ENCODE measurements at regions not wholly inside any gene's neighbourhood (a gene's known extent, or its start where the extent isn't known, plus 50 kb on each side); places are given as distances from the start of the nearest gene placed in this dataset.

DNA sequence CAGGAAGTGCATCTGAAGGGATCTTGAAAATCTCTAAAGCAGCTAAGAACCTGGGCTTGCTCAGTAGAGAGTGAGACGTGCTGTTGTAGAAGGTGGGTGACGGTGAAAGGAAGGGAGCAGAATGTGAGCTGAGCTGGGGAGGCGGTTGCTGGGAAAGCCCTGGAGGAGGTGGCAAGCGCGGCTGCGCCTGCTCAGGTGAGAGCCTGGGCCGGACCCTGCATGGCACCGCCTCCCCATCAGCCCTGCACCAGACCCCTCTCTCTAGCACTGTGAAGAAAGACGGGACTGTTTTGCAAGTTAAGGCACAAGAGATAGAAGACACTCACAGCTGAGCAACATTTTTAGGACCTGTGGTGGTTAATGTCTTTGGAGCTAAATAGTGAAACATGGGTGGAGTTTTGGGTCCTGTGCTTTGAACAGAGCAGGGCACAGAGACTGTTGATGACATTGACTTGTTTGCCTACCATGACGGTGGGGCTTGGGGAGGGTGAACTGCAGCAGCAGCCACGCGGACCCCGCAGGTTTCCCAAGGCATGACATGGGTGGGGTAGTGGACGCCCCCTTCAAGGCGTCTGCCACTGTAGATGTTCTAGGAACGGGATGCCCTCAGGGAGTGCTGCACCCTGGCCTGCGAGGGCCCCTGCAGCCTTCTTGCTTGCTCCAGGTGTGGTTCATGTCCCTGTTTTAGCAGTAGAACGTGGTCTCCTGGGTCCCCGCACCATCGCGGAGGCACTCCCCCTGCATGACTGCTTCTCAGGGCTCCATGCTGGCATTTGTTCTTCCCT lies 245.3 kb downstream of the TSN start:
- H3K27me3 ChIP-seq (replicated peaks; ENCODE audit: control insufficient read depth, insufficient read depth, low read length): peaks cover 14% of the 10 kb centered on the region
- H3K9ac ChIP-seq (ENCODE audit: low read length): no peak overlapping the region
- H3K36me3 ChIP-seq (ENCODE audit: control insufficient read depth, insufficient read depth, low read length, severe bottlenecking): no peaks in the 10 kb centered on the region
- no peaks in the 10 kb centered on the region for H3K9me3 ChIP-seq (ENCODE audit: control insufficient read depth, low read length)
- no peak for DNase-seq (ENCODE audit: low read depth)
- H3K4me1 ChIP-seq (ENCODE audit: control insufficient read depth, insufficient read depth, low read length): no peaks in the 10 kb centered on the region
- no peak overlapping the region for H3K4me3 ChIP-seq (ENCODE audit: low read length)

DNA sequence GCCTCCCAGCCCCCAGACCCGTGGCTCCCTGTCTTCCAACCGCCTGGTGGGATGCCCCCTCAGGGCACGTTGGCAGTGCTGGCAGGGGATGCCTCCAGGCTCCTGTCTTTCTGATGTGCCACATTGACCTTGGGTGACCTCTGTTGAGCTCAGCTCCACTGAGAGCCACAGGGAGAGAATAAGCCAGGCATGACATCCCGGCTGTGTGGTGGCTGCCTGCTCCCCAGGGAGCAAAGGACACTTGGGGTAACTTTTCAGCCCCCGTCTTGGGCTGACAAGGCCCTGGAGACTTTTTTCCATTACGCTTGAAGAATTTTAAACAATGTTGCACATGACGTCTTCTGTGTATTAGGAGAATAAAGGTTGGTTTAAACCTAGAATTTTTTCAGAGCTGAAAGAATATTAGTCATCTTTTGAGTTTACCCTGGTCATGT lies 246.0 kb downstream of the TSN start:
- no peak for DNase-seq (ENCODE audit: low read depth)

DNA sequence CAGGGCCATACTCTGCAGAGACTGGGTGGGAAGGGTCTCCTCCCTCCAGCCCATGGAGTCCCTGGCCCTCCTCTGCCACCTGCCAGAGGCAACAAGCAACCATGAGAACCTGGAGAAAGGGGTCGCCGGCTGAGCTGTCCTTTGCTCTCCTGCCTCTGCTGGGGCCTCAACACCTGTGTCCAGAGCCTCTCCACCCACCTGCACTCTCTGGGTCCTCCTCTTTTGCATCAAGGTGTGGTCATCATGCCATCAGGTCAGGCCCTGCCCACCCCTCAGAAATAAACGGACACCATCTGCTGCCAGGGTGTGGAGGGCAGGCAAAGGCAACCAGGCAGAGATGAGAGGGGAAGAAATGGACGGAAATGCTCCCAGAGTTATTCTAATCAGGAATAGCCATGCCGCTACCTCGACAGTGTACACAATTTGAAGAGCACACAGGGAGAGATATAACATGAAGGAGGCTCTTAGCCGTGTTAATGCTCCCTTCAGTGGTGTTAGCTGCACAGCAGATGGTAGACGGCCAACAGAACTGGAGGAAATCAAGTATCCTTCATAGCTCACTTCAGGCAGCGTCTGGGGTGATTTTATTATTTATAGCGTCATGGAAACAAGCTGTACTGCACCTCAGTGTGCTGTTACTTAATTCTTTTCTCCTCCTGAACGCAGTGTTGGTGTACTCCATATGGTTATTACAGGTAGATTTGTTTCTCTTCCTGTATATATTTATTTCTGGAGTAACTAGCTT lies 247.9 kb downstream of the TSN start:
- DNase-seq (ENCODE audit: low read depth): no peak
- Histone ChIP-seq H3K4me3 (ENCODE audit: low read length) (no peak overlapping the region), H3K36me3 (ENCODE audit: control insufficient read depth, insufficient read depth, low read length, severe bottlenecking) (no peaks in the 10 kb centered on the region), H3K27me3 (replicated peaks; ENCODE audit: control insufficient read depth, insufficient read depth, low read length) (no peaks in the 10 kb centered on the region), H3K4me1 (ENCODE audit: control insufficient read depth, insufficient read depth, low read length) (no peaks in the 10 kb centered on the region), H3K9ac (ENCODE audit: low read length) (no peak overlapping the region), H3K9me3 (ENCODE audit: control insufficient read depth, low read length) (no peaks in the 10 kb centered on the region)

More for the DNA sequence above, 246.0 kb downstream of the TSN start:
- no peaks in the 10 kb centered on the region for H3K9me3 ChIP-seq (ENCODE audit: control insufficient read depth, low read length)
- peaks cover 8% of the 10 kb centered on the region for H3K27me3 ChIP-seq (replicated peaks; ENCODE audit: control insufficient read depth, insufficient read depth, low read length)
- H3K36me3 ChIP-seq (ENCODE audit: control insufficient read depth, insufficient read depth, low read length, severe bottlenecking): no peaks in the 10 kb centered on the region
- no peaks in the 10 kb centered on the region for H3K4me1 ChIP-seq (ENCODE audit: control insufficient read depth, insufficient read depth, low read length)
- H3K4me3 ChIP-seq (ENCODE audit: low read length): no peak overlapping the region
- H3K9ac ChIP-seq (ENCODE audit: low read length): no peak overlapping the region

DNA sequence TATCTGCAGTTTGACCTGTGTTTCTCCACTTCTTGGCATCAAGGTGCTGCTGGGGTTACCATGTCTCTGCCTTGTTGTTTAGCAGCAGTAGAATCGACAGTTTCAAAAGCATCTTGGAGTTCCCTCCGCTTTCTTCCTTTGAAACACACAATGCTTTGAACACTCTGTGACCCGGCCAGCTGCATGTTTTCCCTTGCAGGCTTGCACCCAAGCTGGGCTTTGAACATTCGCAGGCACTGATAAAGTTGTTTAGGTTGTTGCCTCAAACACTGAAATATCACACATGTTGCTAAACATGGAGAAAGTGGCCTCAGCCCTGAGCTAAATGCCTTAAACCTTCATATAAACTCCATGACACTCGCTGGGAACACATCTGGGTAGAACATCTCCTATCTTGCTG lies 251.7 kb downstream of the TSN start:
- Histone ChIP-seq H3K27me3 (replicated peaks; ENCODE audit: control insufficient read depth, insufficient read depth, low read length) (no peaks in the 10 kb centered on the region), H3K9me3 (ENCODE audit: control insufficient read depth, low read length) (no peaks in the 10 kb centered on the region), H3K4me3 (ENCODE audit: low read length) (no peak overlapping the region), H3K9ac (ENCODE audit: low read length) (no peak overlapping the region), H3K4me1 (ENCODE audit: control insufficient read depth, insufficient read depth, low read length) (no peaks in the 10 kb centered on the region), H3K36me3 (ENCODE audit: control insufficient read depth, insufficient read depth, low read length, severe bottlenecking) (no peaks in the 10 kb centered on the region)
- DNase-seq (ENCODE audit: low read depth): no peak

DNA sequence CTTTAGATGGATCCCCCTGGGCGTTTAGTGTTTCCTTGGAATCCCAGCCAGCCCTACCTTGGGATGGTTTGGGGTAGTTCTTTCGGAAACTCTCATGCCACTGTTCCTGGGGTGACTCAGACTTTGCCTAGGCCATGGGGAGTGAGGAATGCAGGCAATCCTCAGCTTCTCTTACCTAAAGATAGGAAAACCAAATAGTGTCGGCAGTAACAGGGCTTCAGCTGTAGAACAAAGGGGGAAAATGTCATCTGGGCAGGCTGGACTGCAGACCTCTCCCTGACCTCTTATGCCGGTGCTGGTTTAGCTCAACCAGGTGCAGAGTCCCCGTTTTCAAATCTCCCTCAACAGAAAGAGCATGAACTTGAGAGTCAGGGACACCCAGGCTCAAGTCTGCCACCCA lies 252.1 kb downstream of the TSN start:
- Histone ChIP-seq H3K9me3 (ENCODE audit: control insufficient read depth, low read length) (no peaks in the 10 kb centered on the region), H3K9ac (ENCODE audit: low read length) (no peak overlapping the region), H3K36me3 (ENCODE audit: control insufficient read depth, insufficient read depth, low read length, severe bottlenecking) (no peaks in the 10 kb centered on the region), H3K4me1 (ENCODE audit: control insufficient read depth, insufficient read depth, low read length) (no peaks in the 10 kb centered on the region), H3K4me3 (ENCODE audit: low read length) (no peak overlapping the region), H3K27me3 (replicated peaks; ENCODE audit: control insufficient read depth, insufficient read depth, low read length) (no peaks in the 10 kb centered on the region)
- no peak for DNase-seq (ENCODE audit: low read depth)

DNA sequence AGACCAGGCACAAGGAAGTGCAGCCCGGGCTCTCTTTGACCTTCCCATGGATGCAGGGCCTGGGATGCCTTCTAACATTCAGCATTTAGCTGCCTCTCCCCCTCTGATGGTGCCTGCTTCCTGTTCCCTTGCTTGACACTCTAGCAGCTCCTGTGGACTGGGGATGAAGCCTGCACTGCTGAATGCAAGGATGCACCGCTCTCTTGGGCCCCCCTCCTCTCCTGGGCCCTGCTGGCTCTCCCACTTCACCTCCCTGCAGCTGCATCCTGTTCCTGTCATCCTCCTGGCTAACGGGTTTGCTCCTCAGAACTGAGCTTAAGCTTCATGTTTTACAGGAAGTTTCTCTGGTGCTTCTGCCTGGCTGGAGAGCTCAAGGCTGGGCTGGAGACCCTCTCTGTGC lies 254.1 kb downstream of the TSN start:
- Histone ChIP-seq H3K9me3 (ENCODE audit: control insufficient read depth, low read length) (no peaks in the 10 kb centered on the region), H3K4me1 (ENCODE audit: control insufficient read depth, insufficient read depth, low read length) (no peaks in the 10 kb centered on the region), H3K9ac (ENCODE audit: low read length) (no peak overlapping the region), H3K4me3 (ENCODE audit: low read length) (no peak overlapping the region), H3K27me3 (replicated peaks; ENCODE audit: control insufficient read depth, insufficient read depth, low read length) (no peaks in the 10 kb centered on the region), H3K36me3 (ENCODE audit: control insufficient read depth, insufficient read depth, low read length, severe bottlenecking) (no peaks in the 10 kb centered on the region)
- no peak for DNase-seq (ENCODE audit: low read depth)

DNA sequence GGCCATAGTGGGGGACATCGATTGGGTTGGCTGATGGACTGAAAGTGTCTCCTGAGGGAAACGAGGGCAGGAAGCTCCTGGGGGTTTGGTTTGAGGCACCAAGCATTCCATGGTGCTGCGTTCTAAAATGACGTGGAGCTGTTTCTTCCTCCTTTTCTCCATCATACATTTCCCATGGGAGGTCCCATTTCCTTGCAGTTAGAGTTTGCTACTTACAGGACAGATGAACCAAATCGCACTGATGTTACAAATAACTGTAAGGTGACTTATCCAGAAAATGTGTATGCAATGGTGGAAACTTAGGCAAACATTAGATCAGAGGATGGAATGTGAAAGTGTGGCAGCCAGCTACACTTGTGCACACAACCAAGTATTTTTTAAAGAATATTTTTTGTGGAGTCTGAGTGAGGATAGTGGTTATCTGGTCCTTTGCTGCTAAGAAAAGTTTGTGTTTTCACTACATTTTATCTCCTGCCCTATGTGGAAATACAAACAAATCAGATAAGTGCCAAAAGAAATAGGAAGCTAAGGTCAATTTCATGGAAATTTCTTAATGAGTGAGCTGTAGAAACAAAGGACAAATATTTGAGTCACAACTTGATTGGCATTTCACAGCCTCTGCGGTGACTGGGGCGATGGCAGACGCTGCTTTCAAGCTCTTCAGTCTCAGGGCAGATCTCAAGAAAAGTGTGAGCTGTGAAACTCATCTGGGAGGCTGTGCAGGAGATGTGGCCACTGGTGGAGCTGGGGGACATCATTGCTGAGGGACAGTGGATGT lies 256.2 kb downstream of the TSN start:
- no peaks in the 10 kb centered on the region for H3K27me3 ChIP-seq (replicated peaks; ENCODE audit: control insufficient read depth, insufficient read depth, low read length)
- no peaks in the 10 kb centered on the region for H3K36me3 ChIP-seq (ENCODE audit: control insufficient read depth, insufficient read depth, low read length, severe bottlenecking)
- no peaks in the 10 kb centered on the region for H3K4me1 ChIP-seq (ENCODE audit: control insufficient read depth, insufficient read depth, low read length)
- no peak overlapping the region for H3K4me3 ChIP-seq (ENCODE audit: low read length)
- H3K9ac ChIP-seq (ENCODE audit: low read length): no peak overlapping the region
- DNase-seq (ENCODE audit: low read depth): no peak
- H3K9me3 ChIP-seq (ENCODE audit: control insufficient read depth, low read length): no peaks in the 10 kb centered on the region

DNA sequence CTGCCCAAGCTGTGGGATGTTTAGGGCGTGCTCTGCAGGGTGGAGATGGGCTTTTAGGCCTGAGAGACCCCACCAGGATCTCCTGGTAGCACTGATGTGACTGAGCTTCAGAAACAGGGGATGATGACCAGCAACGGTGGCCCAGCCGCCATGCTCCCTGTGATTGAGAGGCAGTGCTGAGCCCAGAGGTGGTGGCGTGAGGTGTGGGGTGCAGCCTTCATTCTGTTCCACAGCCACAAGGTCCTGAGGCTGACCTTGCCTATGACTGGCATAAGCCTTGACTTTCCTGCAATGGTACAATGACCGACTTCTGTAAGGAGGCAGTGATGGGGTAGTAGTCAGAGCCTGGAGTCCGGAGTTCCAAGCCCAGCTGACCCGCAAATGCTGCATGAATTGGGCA lies 263.3 kb downstream of the TSN start:
- no peak overlapping the region for H3K9ac ChIP-seq (ENCODE audit: low read length)
- H3K4me3 ChIP-seq (ENCODE audit: low read length): no peak overlapping the region
- H3K4me1 ChIP-seq (ENCODE audit: control insufficient read depth, insufficient read depth, low read length): no peaks in the 10 kb centered on the region
- peaks cover 13% of the 10 kb centered on the region for H3K27me3 ChIP-seq (replicated peaks; ENCODE audit: control insufficient read depth, insufficient read depth, low read length)
- no peak for DNase-seq (ENCODE audit: low read depth)
- H3K36me3 ChIP-seq (ENCODE audit: control insufficient read depth, insufficient read depth, low read length, severe bottlenecking): no peaks in the 10 kb centered on the region
- H3K9me3 ChIP-seq (ENCODE audit: control insufficient read depth, low read length): no peaks in the 10 kb centered on the region

DNA sequence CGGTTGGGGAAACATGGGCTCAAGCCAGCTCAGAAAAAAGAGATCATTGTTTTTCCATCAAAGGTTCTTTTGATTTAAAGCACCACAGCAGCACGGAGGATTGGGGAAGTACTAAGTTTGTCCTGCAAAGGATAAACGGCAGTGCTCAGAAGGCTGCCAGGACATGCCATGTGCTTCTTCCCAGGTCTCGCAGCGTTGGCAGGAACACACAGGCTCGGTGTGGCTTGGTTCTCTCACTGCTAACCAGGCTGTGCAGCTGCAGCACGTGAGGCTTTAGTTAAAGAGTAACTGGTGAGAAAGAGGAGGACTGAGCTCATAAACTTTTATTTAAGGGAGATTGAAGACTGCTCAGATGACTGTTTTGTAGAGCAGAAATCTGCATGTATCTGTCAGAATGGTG lies 264.3 kb downstream of the TSN start:
- H3K9me3 ChIP-seq (ENCODE audit: control insufficient read depth, low read length): no peaks in the 10 kb centered on the region
- H3K27me3 ChIP-seq (replicated peaks; ENCODE audit: control insufficient read depth, insufficient read depth, low read length): peaks cover 13% of the 10 kb centered on the region
- no peak overlapping the region for H3K9ac ChIP-seq (ENCODE audit: low read length)
- H3K4me3 ChIP-seq (ENCODE audit: low read length): no peak overlapping the region
- no peaks in the 10 kb centered on the region for H3K36me3 ChIP-seq (ENCODE audit: control insufficient read depth, insufficient read depth, low read length, severe bottlenecking)
- no peaks in the 10 kb centered on the region for H3K4me1 ChIP-seq (ENCODE audit: control insufficient read depth, insufficient read depth, low read length)
- DNase-seq (ENCODE audit: low read depth): no peak

DNA sequence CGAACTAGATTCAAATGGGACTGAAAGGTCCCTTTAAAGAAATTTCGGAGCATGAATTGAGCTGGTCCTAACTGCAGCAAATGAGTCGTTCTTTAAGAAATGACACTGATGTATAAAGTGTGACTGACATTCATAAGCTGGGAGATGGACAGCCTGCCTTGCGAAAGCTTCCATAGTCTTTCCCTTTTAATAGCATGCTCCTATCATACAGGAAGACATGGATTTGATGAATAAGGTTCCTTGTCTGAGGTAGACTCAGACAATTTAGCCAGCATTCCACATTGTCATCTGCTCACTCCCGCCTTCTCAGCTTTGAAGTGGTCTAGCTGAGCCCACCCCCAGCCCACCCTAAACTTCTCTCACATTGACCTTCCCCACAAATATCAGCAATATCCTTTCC lies 264.9 kb downstream of the TSN start:
- H3K36me3 ChIP-seq (ENCODE audit: control insufficient read depth, insufficient read depth, low read length, severe bottlenecking): no peaks in the 10 kb centered on the region
- no peak overlapping the region for H3K9ac ChIP-seq (ENCODE audit: low read length)
- peaks cover 13% of the 10 kb centered on the region for H3K27me3 ChIP-seq (replicated peaks; ENCODE audit: control insufficient read depth, insufficient read depth, low read length)
- no peaks in the 10 kb centered on the region for H3K4me1 ChIP-seq (ENCODE audit: control insufficient read depth, insufficient read depth, low read length)
- H3K9me3 ChIP-seq (ENCODE audit: control insufficient read depth, low read length): no peaks in the 10 kb centered on the region
- H3K4me3 ChIP-seq (ENCODE audit: low read length): no peak overlapping the region
- no peak for DNase-seq (ENCODE audit: low read depth)

DNA sequence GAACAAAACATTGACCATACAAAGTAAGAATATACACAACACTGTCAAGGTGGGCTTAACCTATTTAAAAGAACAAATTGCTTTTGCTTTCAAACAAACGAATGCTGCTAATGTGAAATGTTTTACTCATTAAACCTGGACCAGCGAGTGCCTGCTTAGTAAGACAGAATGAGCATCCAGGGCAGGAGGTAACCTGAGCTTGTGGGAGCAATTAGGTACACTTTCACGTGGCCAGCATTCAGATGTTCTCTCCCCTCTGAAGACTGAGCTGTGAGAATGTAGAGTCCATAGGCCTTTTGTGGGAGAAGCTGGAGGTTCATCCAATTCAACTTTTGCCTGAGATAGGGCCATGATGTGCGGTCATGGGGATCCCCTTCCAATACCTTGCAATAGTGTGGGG lies 266.5 kb downstream of the TSN start:
- Histone ChIP-seq H3K4me3 (ENCODE audit: low read length) (no peak overlapping the region), H3K9ac (ENCODE audit: low read length) (no peak overlapping the region), H3K27me3 (replicated peaks; ENCODE audit: control insufficient read depth, insufficient read depth, low read length) (peaks cover 13% of the 10 kb centered on the region), H3K9me3 (ENCODE audit: control insufficient read depth, low read length) (no peaks in the 10 kb centered on the region), H3K4me1 (ENCODE audit: control insufficient read depth, insufficient read depth, low read length) (peaks cover 5% of the 10 kb centered on the region), H3K36me3 (ENCODE audit: control insufficient read depth, insufficient read depth, low read length, severe bottlenecking) (no peaks in the 10 kb centered on the region)
- no peak for DNase-seq (ENCODE audit: low read depth)
